ENCODE measurements at regions not wholly inside any gene's neighbourhood (a gene's known extent, or its start where the extent isn't known, plus 50 kb on each side); places are given as distances from the start of the nearest gene placed in this dataset.

DNA sequence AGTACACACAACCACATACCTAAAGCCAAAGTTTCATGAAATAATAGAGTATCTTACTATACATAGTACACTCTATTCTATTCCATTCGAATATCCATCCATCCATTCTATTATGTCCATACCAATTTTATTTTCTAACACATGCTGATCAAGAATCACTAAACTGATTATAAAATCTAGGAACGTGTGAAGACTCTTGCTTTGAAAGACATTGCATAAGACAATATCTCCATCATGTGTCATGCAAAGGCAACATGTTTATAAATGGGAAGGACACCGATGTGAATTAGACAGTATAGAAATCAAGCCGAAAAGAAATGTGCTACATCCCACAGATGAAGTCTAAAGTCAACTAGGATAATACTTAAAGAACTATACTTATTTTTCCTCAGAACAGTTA, 1561.5 kb upstream of the TENM4 start:
- Histone ChIP-seq H3K36me3 (ENCODE audit: control insufficient read depth in 2 of 2, insufficient read depth in 2 of 2, low read length in 2 of 2) (no peaks in the 10 kb centered on the region), H3K27ac (ENCODE audit: low read depth in 2 of 2, low read length in 2 of 2) (no peak overlapping the region), H3K27me3 (ENCODE audit: control insufficient read depth in 2 of 2, insufficient read depth in 2 of 2, low read length in 2 of 2) (no peaks in the 10 kb centered on the region), H3K9me3 (ENCODE audit: control insufficient read depth in 2 of 2, low read length in 2 of 2) (no peaks in the 10 kb centered on the region), H3K9ac (ENCODE audit: low read depth in 1 of 2, low read length in 2 of 2) (no peak overlapping the region), H3K4me3 (ENCODE audit: low read length in 2 of 2) (no peak overlapping the region), H3K4me1 (ENCODE audit: control insufficient read depth in 2 of 2, insufficient read depth in 2 of 2, low read length in 2 of 2) (no peaks in the 10 kb centered on the region)

DNA sequence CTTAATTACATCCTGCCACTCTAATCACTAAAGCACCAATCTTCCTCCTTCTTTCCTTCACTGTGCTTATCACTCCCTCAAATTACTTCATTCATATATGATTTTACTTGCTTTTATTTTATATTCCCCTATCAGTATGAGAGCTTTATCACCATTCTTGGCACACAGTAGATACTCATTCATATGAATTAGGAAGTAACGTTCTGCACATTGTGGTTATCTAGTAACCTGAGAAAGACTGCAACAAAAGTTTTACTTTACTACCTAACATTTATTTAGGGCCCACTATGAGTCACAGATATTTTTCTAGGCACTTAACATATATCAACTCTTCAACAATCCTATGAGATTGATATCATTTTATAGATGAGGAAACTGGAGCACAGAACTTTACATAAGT, 1559.9 kb upstream of the TENM4 start:
- H3K4me3 ChIP-seq (ENCODE audit: low read length in 2 of 2): no peak overlapping the region
- no peak overlapping the region for H3K27ac ChIP-seq (ENCODE audit: low read depth in 2 of 2, low read length in 2 of 2)
- no peaks in the 10 kb centered on the region for H3K4me1 ChIP-seq (ENCODE audit: control insufficient read depth in 2 of 2, insufficient read depth in 2 of 2, low read length in 2 of 2)
- no peaks in the 10 kb centered on the region for H3K36me3 ChIP-seq (ENCODE audit: control insufficient read depth in 2 of 2, insufficient read depth in 2 of 2, low read length in 2 of 2)
- no peak overlapping the region for H3K9ac ChIP-seq (ENCODE audit: low read depth in 1 of 2, low read length in 2 of 2)
- H3K9me3 ChIP-seq (ENCODE audit: control insufficient read depth in 2 of 2, low read length in 2 of 2): no peaks in the 10 kb centered on the region
- no peaks in the 10 kb centered on the region for H3K27me3 ChIP-seq (ENCODE audit: control insufficient read depth in 2 of 2, insufficient read depth in 2 of 2, low read length in 2 of 2)

DNA sequence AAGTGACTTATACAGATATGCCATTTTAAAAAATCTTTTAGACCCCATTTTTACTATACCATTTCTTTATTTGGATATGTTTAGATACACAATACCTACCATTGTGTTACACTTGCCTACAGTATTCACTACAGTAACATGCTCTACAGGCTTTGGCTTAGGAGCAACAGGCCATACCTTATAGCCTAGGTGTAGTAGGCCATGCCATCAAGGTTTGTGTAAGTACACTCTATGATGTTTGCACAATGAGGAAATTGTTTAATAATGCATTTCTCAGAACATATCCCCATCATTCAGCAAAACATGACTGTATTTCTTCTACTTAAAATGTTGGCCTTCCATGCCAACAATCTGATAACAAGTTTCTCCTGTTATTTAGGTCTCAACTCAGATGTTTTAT, 1559.5 kb upstream of the TENM4 start:
- no peak overlapping the region for H3K27ac ChIP-seq (ENCODE audit: low read depth in 2 of 2, low read length in 2 of 2)
- H3K4me1 ChIP-seq (ENCODE audit: control insufficient read depth in 2 of 2, insufficient read depth in 2 of 2, low read length in 2 of 2): no peaks in the 10 kb centered on the region
- H3K36me3 ChIP-seq (ENCODE audit: control insufficient read depth in 2 of 2, insufficient read depth in 2 of 2, low read length in 2 of 2): no peaks in the 10 kb centered on the region
- H3K9ac ChIP-seq (ENCODE audit: low read depth in 1 of 2, low read length in 2 of 2): no peak overlapping the region
- no peaks in the 10 kb centered on the region for H3K27me3 ChIP-seq (ENCODE audit: control insufficient read depth in 2 of 2, insufficient read depth in 2 of 2, low read length in 2 of 2)
- no peaks in the 10 kb centered on the region for H3K9me3 ChIP-seq (ENCODE audit: control insufficient read depth in 2 of 2, low read length in 2 of 2)
- H3K4me3 ChIP-seq (ENCODE audit: low read length in 2 of 2): no peak overlapping the region

DNA sequence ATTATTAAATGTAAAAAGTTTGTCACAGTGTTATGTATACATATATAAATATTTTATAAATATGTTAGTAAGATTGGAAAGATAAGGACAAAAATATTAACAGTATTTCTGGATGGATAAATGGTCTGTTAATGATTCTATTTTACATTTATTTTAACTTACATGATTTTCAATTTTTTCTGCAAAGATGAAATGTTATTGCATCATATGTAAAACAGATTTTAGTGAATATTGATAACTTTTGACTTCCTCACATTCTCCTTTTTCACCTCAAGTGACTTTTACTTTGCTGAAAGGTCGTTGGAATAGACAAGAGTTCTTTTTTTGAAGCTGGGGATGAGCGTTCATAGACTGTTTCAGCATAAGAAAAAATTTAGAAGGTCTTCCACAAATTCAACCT, 1554.7 kb upstream of the TENM4 start:
- no peak overlapping the region for H3K27ac ChIP-seq (ENCODE audit: low read depth in 2 of 2, low read length in 2 of 2)
- no peaks in the 10 kb centered on the region for H3K4me1 ChIP-seq (ENCODE audit: control insufficient read depth in 2 of 2, insufficient read depth in 2 of 2, low read length in 2 of 2)
- no peaks in the 10 kb centered on the region for H3K36me3 ChIP-seq (ENCODE audit: control insufficient read depth in 2 of 2, insufficient read depth in 2 of 2, low read length in 2 of 2)
- H3K9me3 ChIP-seq (ENCODE audit: control insufficient read depth in 2 of 2, low read length in 2 of 2): no peaks in the 10 kb centered on the region
- H3K9ac ChIP-seq (ENCODE audit: low read depth in 1 of 2, low read length in 2 of 2): no peak overlapping the region
- H3K27me3 ChIP-seq (ENCODE audit: control insufficient read depth in 2 of 2, insufficient read depth in 2 of 2, low read length in 2 of 2): no peaks in the 10 kb centered on the region
- no peak overlapping the region for H3K4me3 ChIP-seq (ENCODE audit: low read length in 2 of 2)

DNA sequence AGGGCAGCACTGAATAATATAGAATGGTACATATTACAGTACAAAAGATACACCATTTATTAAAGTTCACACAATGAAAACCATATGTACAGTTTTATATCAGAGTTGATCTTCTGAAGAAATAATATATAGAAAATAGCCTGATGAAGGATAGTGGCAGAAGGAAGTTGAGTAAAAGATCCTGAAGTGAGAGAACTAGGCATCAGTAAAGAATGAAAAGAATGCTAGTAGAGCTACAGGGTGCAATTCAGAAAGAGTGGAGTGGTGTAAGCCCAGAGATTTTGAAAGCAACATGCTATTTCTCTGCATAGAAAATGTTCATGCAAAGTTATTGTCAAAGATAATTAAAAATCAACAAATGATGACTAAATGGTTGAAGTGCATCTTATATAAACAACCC, 1552.7 kb upstream of the TENM4 start:
- Histone ChIP-seq H3K9me3 (ENCODE audit: control insufficient read depth in 2 of 2, low read length in 2 of 2) (no peaks in the 10 kb centered on the region), H3K4me3 (ENCODE audit: low read length in 2 of 2) (no peak overlapping the region), H3K27ac (ENCODE audit: low read depth in 2 of 2, low read length in 2 of 2) (no peak overlapping the region), H3K4me1 (ENCODE audit: control insufficient read depth in 2 of 2, insufficient read depth in 2 of 2, low read length in 2 of 2) (no peaks in the 10 kb centered on the region), H3K36me3 (ENCODE audit: control insufficient read depth in 2 of 2, insufficient read depth in 2 of 2, low read length in 2 of 2) (no peaks in the 10 kb centered on the region), H3K9ac (ENCODE audit: low read depth in 1 of 2, low read length in 2 of 2) (no peak overlapping the region), H3K27me3 (ENCODE audit: control insufficient read depth in 2 of 2, insufficient read depth in 2 of 2, low read length in 2 of 2) (no peaks in the 10 kb centered on the region)

DNA sequence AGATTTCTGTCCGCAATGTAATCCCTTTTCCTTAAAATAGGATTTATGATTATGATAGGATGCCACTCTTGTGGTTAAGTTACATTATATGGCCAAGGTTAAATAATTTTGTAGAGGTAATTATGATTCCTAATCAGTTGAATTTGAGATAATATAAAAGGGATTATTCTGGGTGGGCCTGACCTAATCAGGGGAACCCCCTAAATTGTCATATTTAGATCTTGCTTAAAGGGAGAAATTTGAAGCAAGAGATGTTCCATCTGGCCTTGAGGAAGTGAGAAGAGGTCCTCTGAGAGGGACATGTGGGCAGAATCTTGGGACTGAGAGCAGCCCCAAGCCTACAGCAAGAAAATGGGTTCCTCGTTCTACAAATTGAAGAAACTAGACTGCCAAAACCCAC, 1550.1 kb upstream of the TENM4 start:
- Histone ChIP-seq H3K4me1 (ENCODE audit: control insufficient read depth in 2 of 2, insufficient read depth in 2 of 2, low read length in 2 of 2) (no peaks in the 10 kb centered on the region), H3K36me3 (ENCODE audit: control insufficient read depth in 2 of 2, insufficient read depth in 2 of 2, low read length in 2 of 2) (no peaks in the 10 kb centered on the region), H3K4me3 (ENCODE audit: low read length in 2 of 2) (no peak overlapping the region), H3K27ac (ENCODE audit: low read depth in 2 of 2, low read length in 2 of 2) (no peak overlapping the region), H3K27me3 (ENCODE audit: control insufficient read depth in 2 of 2, insufficient read depth in 2 of 2, low read length in 2 of 2) (no peaks in the 10 kb centered on the region), H3K9ac (ENCODE audit: low read depth in 1 of 2, low read length in 2 of 2) (no peak overlapping the region), H3K9me3 (ENCODE audit: control insufficient read depth in 2 of 2, low read length in 2 of 2) (no peaks in the 10 kb centered on the region)

DNA sequence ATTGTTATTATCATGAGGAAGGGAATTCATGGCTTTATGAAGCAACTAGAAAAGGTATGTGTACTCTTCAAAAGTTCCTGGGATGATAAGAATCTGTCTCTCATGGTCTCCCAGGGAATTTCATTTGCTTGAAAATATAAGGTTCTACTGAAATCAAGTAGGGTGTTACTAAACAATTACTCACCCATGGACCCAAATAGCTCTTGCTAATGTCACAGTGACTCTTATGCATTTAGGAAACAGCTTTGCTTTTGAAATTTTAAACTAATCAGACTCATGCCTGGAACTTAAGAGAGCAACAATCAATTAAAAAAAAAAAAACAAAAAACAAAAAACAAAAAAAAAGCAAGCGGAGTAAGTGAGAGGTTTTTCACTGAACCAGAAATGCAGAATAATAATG, 1546.3 kb upstream of the TENM4 start:
- Histone ChIP-seq H3K4me1 (ENCODE audit: control insufficient read depth in 2 of 2, insufficient read depth in 2 of 2, low read length in 2 of 2) (no peaks in the 10 kb centered on the region), H3K9ac (ENCODE audit: low read depth in 1 of 2, low read length in 2 of 2) (no peak overlapping the region), H3K36me3 (ENCODE audit: control insufficient read depth in 2 of 2, insufficient read depth in 2 of 2, low read length in 2 of 2) (no peaks in the 10 kb centered on the region), H3K4me3 (ENCODE audit: low read length in 2 of 2) (no peak overlapping the region), H3K9me3 (ENCODE audit: control insufficient read depth in 2 of 2, low read length in 2 of 2) (no peaks in the 10 kb centered on the region), H3K27ac (ENCODE audit: low read depth in 2 of 2, low read length in 2 of 2) (no peak overlapping the region), H3K27me3 (ENCODE audit: control insufficient read depth in 2 of 2, insufficient read depth in 2 of 2, low read length in 2 of 2) (no peaks in the 10 kb centered on the region)

DNA sequence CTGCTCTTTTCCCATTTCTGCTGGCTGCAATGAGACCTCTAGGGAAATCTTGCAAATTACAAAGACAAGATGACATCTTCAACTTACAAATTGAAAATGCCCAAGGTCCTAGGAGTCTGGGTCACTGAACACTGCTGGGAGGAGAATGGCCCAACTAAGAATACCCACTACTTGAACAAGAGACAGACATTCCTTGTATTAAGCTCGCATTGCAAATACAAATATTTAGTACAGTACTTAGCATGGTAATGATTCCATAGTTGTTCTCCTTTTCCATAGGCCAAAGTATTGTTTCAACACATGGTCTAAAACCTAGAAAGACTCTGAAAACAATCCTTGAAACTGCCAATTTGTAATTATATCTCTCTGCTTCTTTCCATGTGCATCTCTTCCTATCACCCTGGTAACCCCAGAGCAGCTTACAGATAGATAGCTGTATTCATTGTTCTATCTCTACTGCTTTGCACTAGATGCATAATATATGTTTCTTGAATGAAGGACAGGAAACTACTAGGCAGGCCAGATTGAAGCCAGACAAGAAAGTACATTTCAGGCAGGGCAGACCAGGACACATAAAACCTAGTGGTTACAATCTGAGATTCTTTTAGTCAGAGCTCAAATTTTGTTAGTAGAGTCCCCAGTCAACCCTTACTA, 1545.7 kb upstream of the TENM4 start:
- Histone ChIP-seq H3K27me3 (ENCODE audit: control insufficient read depth in 2 of 2, insufficient read depth in 2 of 2, low read length in 2 of 2) (no peaks in the 10 kb centered on the region), H3K9me3 (ENCODE audit: control insufficient read depth in 2 of 2, low read length in 2 of 2) (no peaks in the 10 kb centered on the region), H3K36me3 (ENCODE audit: control insufficient read depth in 2 of 2, insufficient read depth in 2 of 2, low read length in 2 of 2) (no peaks in the 10 kb centered on the region), H3K4me3 (ENCODE audit: low read length in 2 of 2) (no peak overlapping the region), H3K27ac (ENCODE audit: low read depth in 2 of 2, low read length in 2 of 2) (no peak overlapping the region), H3K4me1 (ENCODE audit: control insufficient read depth in 2 of 2, insufficient read depth in 2 of 2, low read length in 2 of 2) (no peaks in the 10 kb centered on the region), H3K9ac (ENCODE audit: low read depth in 1 of 2, low read length in 2 of 2) (no peak overlapping the region)

DNA sequence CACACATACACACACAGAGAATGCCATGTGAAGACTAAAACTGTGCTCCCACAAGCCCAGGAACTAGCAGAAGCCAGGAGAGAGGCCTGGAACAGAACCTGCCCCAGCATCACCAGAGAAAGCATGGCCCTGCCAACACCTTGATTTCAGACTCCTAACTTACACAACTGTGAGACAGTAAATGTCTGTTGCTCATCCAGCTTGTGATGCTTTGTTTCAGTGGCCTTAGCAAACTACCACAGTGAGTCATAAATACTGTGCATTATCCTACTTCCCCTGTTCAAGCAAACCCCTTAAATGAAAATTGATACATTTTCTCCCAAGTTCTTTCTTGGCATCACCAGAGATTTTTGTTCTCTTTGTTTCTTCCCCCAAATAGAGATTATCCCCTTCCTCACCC, 1539.4 kb upstream of the TENM4 start:
- no peak overlapping the region for H3K27ac ChIP-seq (ENCODE audit: low read depth in 2 of 2, low read length in 2 of 2)
- H3K9ac ChIP-seq (ENCODE audit: low read depth in 1 of 2, low read length in 2 of 2): no peak overlapping the region
- H3K4me1 ChIP-seq (ENCODE audit: control insufficient read depth in 2 of 2, insufficient read depth in 2 of 2, low read length in 2 of 2): no peaks in the 10 kb centered on the region
- no peak overlapping the region for H3K4me3 ChIP-seq (ENCODE audit: low read length in 2 of 2)
- no peaks in the 10 kb centered on the region for H3K27me3 ChIP-seq (ENCODE audit: control insufficient read depth in 2 of 2, insufficient read depth in 2 of 2, low read length in 2 of 2)
- no peaks in the 10 kb centered on the region for H3K36me3 ChIP-seq (ENCODE audit: control insufficient read depth in 2 of 2, insufficient read depth in 2 of 2, low read length in 2 of 2)
- no peaks in the 10 kb centered on the region for H3K9me3 ChIP-seq (ENCODE audit: control insufficient read depth in 2 of 2, low read length in 2 of 2)

DNA sequence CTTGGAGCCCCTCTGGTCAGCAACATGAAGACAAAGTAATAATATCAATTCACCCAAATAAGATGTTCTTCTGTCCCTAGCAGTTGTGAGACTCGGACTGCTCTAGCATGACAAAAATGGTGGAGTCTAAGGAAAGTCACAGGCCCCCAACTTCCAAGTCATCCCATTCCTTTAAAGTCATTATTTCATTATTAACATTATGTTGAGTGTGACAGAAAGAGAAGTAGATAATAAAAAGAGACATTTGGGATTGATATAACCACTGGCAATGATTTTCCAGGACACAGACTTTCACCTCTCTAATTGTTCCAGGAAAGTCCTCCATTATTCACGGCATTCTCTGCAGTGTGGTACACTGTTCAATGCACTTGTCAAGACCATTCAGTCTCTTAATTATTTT, 1533.0 kb upstream of the TENM4 start:
- H3K9me3 ChIP-seq (ENCODE audit: control insufficient read depth in 2 of 2, low read length in 2 of 2): no peaks in the 10 kb centered on the region
- H3K27me3 ChIP-seq (ENCODE audit: control insufficient read depth in 2 of 2, insufficient read depth in 2 of 2, low read length in 2 of 2): no peaks in the 10 kb centered on the region
- no peaks in the 10 kb centered on the region for H3K4me1 ChIP-seq (ENCODE audit: control insufficient read depth in 2 of 2, insufficient read depth in 2 of 2, low read length in 2 of 2)
- no peak overlapping the region for H3K4me3 ChIP-seq (ENCODE audit: low read length in 2 of 2)
- no peaks in the 10 kb centered on the region for H3K36me3 ChIP-seq (ENCODE audit: control insufficient read depth in 2 of 2, insufficient read depth in 2 of 2, low read length in 2 of 2)
- H3K9ac ChIP-seq (ENCODE audit: low read depth in 1 of 2, low read length in 2 of 2): no peak overlapping the region
- no peak overlapping the region for H3K27ac ChIP-seq (ENCODE audit: low read depth in 2 of 2, low read length in 2 of 2)

DNA sequence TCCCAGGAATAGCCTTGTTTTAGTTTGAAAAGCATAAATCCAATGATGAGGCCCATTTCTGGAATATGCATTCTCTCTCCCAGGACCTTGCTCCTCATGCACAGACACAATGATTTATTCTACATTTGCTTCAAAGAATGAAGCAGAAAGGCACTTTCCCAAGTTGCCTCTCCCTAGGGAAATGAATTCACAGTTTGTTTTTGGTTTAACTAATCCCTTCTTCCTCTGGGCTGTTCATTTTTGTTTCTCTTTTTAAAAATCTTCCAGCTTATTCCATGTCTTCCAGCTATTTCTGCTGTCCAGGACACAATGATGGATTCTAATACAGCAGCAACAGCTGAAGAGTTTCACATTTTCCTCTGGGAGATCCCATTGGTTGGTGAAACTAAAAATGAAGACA, 1529.2 kb upstream of the TENM4 start:
- Histone ChIP-seq H3K9ac (ENCODE audit: low read depth in 1 of 2, low read length in 2 of 2) (no peak overlapping the region), H3K4me3 (ENCODE audit: low read length in 2 of 2) (no peak overlapping the region), H3K27ac (ENCODE audit: low read depth in 2 of 2, low read length in 2 of 2) (no peak overlapping the region), H3K9me3 (ENCODE audit: control insufficient read depth in 2 of 2, low read length in 2 of 2) (no peaks in the 10 kb centered on the region), H3K4me1 (ENCODE audit: control insufficient read depth in 2 of 2, insufficient read depth in 2 of 2, low read length in 2 of 2) (no peaks in the 10 kb centered on the region), H3K27me3 (ENCODE audit: control insufficient read depth in 2 of 2, insufficient read depth in 2 of 2, low read length in 2 of 2) (no peaks in the 10 kb centered on the region), H3K36me3 (ENCODE audit: control insufficient read depth in 2 of 2, insufficient read depth in 2 of 2, low read length in 2 of 2) (no peaks in the 10 kb centered on the region)

All from mucosa of rectum (tissue), 2 donors.